Cardiac fibroblast (primary cell): ENCODE measurements at regions not wholly inside any gene's neighbourhood (a gene's known extent, or its start where the extent isn't known, plus 50 kb on each side); places are given as distances from the start of the nearest gene placed in this dataset.

Source experiments
- DNase-seq, 2 donors: peaks; one replicate each; pipeline versions ENCODE4 v3.0.0 to v3.0.0-alpha.2; 2010; ENCODE audit warnings: low read depth in 2 of 2
- H3K4me3 ChIP-seq, 2 donors: replicated peaks in 1 of 2; 1 replicate in 1 of 2; 2 replicates in 1 of 2; pipeline ENCODE4 v1.5.1; 2011; ENCODE audit warnings: low read depth in 2 of 2, low read length in 2 of 2, mild to moderate bottlenecking in 2 of 2, moderate library complexity in 1 of 2
- CTCF ChIP-seq: IDR thresholded peaks from one replicate; pipeline ENCODE4 v1.5.1; 2011; ENCODE audit warnings: low read depth, mild to moderate bottlenecking, low read length, inconsistent platforms

GRCh38 chr7:116614499-116615262, 57.3 kb upstream of the MET start:
- H3K4me3 ChIP-seq: no peak overlapping the region
- no peak for TF ChIP-seq CTCF
- peak in 1 of 2 donors; percentile 7 for DNase-seq

- no peak overlapping the region for H3K4me3 ChIP-seq
- DNase-seq: peak; percentile 36 to 77
- no peak for TF ChIP-seq CTCF
Measured at GRCh38 chr7:116616555-116617059, 55.4 kb upstream of the MET start.

DNA sequence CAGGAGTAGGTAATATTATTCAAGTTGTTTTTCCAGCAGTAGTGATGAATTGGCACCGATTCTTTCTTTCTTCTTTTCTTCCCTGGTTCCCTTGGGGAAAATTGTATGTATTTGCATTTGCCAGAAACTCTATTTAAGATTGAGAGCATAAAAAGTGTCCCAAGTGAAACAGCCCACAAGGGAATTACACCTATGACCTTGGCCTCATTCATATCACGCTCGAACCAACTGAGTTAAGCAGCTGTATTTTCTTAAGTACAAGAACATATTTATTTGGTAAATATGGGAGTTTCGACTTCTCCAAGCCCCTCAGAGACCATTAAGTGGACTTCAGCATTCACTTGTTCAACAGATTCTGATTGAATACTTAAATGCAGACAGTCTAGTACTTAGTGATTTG, 54.1 kb upstream of the MET start:
- DNase-seq: no peak
- no peak overlapping the region for H3K4me3 ChIP-seq
- no peak for TF ChIP-seq CTCF

DNA sequence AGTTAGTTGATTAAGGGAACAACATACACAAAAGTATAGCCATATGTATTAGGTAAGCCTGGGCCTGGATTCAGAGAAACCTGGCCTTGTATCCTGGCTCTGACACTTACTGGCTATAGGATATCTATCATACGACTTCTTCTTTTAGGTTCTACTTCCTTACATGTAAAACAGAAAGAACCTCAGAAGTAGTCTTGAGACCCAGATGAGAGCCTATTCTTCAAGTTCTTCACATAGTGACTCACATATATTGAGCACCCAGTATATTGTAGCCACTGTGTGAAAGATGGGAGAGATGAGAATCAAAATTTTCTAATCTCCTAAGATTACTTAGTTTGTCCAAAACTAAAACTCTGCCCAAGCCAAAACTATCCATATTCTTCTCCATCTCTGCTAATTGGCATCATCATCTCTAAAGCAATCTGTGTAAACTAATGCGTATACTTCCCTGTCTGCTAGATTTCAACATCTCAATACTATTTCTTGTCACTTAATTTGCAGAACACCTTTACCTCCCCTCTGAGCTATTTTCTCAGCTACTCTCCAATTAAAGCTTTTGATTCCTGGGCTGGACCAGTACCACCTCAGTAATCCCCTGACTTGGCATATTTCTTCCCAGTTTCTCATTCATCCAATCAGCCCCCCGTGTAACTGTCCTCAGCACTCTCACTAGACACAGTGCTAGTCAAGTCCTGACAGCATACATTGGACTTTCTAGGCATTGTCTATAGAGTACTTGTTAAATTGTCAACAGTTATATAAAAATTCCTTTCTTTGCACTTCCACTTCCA, 53.5 kb upstream of the MET start:
- no peak for TF ChIP-seq CTCF
- no peak overlapping the region for H3K4me3 ChIP-seq
- no peak for DNase-seq

DNA sequence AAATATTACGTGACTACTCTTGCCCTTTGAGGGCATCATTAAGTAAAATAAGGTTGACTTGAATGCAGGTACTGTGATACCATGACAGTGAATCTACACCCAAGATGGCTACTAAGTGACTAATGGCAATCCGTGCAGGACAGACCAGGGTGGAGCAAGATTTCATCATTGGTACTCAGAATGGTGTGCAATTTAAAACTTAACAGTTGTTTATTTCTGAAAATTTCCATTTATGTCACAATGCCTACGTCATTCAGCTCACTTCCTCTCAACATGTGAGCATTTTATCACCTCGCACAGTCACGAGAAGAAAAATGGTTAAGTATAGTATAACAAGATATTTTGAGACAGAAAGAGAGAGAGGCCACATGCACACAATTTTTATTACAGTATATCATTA, 50.3 kb upstream of the MET start:
- peak; percentile 4 to 21 for DNase-seq

More for the DNA sequence above, 50.3 kb upstream of the MET start:
- no peak overlapping the region for H3K4me3 ChIP-seq
- TF ChIP-seq CTCF: no peak
